ENCODE measurements at regions not wholly inside any gene's neighbourhood (a gene's known extent, or its start where the extent isn't known, plus 50 kb on each side); places are given as distances from the start of the nearest gene placed in this dataset.

GRCh38 chr9:105044518-105044917 is 116.6 kb upstream of the ABCA1 start:
- H4K91ac ChIP-seq (ENCODE audit: low read depth, low read length): no peak overlapping the region
- no peak overlapping the region for H2BK120ac ChIP-seq (ENCODE audit: insufficient read depth, low read length, poor library complexity)
- no peaks in the 10 kb centered on the region for H3K79me1 ChIP-seq (ENCODE audit: low read length)
- no peak overlapping the region for H2BK12ac ChIP-seq (ENCODE audit: low read length)
- no peak overlapping the region for H3K23ac ChIP-seq (ENCODE audit: low read length)
- H3K9me3 ChIP-seq (ENCODE audit: insufficient read depth, low read depth, low read length): no peaks in the 10 kb centered on the region
- no CpG with 5 or more reads among the region's 2 CpGs for WGBS (ENCODE audit: extremely low coverage, insufficient coverage, insufficient read length)
- no peak for DNase-seq
- H3K18ac ChIP-seq (ENCODE audit: low read length): no peak overlapping the region
- no peak overlapping the region for H3K4me2 ChIP-seq (ENCODE audit: low read length)
- no peak overlapping the region for H3K27ac ChIP-seq (ENCODE audit: low read depth, low read length)
- no peak overlapping the region for H2AK5ac ChIP-seq (ENCODE audit: low read length)
- H3K9ac ChIP-seq (ENCODE audit: low read length): no peak overlapping the region
- no peak overlapping the region for H3K4ac ChIP-seq (ENCODE audit: low read depth, low read length)
- H2BK5ac ChIP-seq (ENCODE audit: low read depth, low read length, poor library complexity): no peak overlapping the region
- H3K79me2 ChIP-seq (ENCODE audit: control insufficient read depth, insufficient read depth, low read length, poor library complexity): no peaks in the 10 kb centered on the region
- H3K14ac ChIP-seq (ENCODE audit: low read length): no peak overlapping the region
- no peaks in the 10 kb centered on the region for H3K4me1 ChIP-seq (ENCODE audit: control insufficient read depth in 1 of 2, insufficient read depth in 2 of 2, low read length in 2 of 2)
- no peak overlapping the region for H3K4me3 ChIP-seq (ENCODE audit: low read depth, low read length)
- no peak overlapping the region for H2AFZ ChIP-seq (ENCODE audit: insufficient read depth, low read length, poor library complexity)
- no peaks in the 10 kb centered on the region for H3K27me3 ChIP-seq (ENCODE audit: insufficient read depth, low read length)
- no peak overlapping the region for H4K8ac ChIP-seq (ENCODE audit: low read depth, low read length)
- no peak overlapping the region for H4K12ac ChIP-seq (ENCODE audit: low read depth, low read length)
- H3K36me3 ChIP-seq (ENCODE audit: control insufficient read depth in 1 of 2, insufficient read depth in 2 of 2, low read length in 2 of 2): no peaks in the 10 kb centered on the region

DNA sequence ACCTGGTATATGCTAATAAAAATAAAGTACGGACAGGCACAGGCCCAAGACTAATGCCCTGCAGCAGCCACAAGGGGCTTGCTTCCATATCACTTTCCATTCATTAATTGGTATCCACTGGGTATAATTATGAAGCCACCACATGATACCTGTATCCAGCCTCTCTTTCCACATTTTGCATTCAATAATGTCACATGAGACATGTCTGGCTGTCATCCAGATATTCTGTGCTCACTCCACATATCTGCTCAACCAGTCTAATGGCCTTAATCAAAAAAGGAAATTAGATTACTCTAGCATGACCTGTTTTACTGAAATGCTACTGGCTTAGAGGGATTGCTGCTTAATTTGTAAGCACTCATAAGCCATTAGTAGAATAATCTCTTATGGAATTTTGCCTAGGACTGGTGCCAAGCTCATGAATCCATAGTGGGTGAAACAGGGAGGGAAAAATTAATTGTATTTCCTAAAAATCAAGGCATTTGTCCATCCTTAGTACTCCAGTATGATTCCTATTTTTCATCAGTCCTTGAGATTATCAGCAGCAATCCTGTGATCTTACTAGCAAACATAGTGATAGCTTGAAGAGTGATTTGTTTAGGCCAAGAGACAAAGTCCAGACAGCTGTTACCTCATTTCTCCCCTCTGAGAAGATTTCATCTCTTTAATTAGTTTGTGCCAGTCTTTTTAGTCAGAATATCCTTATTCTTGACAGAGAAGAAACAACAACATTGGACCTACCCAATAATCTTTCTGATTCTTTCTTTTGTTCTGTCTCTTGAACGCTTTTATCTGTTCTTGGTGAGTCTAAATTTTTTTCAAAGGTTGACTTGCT is 119.2 kb upstream of the ABCA1 start:
- H3K79me1 ChIP-seq (ENCODE audit: low read length): no peaks in the 10 kb centered on the region
- H3K4me3 ChIP-seq (ENCODE audit: low read depth, low read length): no peak overlapping the region
- no peak overlapping the region for H4K8ac ChIP-seq (ENCODE audit: low read depth, low read length)
- no peak overlapping the region for H3K4me2 ChIP-seq (ENCODE audit: low read length)
- no peaks in the 10 kb centered on the region for H3K27me3 ChIP-seq (ENCODE audit: insufficient read depth, low read length)
- H3K18ac ChIP-seq (ENCODE audit: low read length): no peak overlapping the region
- H3K23ac ChIP-seq (ENCODE audit: low read length): no peak overlapping the region
- no peak overlapping the region for H2BK5ac ChIP-seq (ENCODE audit: low read depth, low read length, poor library complexity)
- no peak overlapping the region for H2AK5ac ChIP-seq (ENCODE audit: low read length)
- H2BK120ac ChIP-seq (ENCODE audit: insufficient read depth, low read length, poor library complexity): no peak overlapping the region
- no peak overlapping the region for H4K12ac ChIP-seq (ENCODE audit: low read depth, low read length)
- no peaks in the 10 kb centered on the region for H3K36me3 ChIP-seq (ENCODE audit: control insufficient read depth in 1 of 2, insufficient read depth in 2 of 2, low read length in 2 of 2)
- DNase-seq: no peak
- H3K79me2 ChIP-seq (ENCODE audit: control insufficient read depth, insufficient read depth, low read length, poor library complexity): no peaks in the 10 kb centered on the region
- H3K9me3 ChIP-seq (ENCODE audit: insufficient read depth, low read depth, low read length): no peaks in the 10 kb centered on the region
- H2BK12ac ChIP-seq (ENCODE audit: low read length): no peak overlapping the region
- H3K4ac ChIP-seq (ENCODE audit: low read depth, low read length): no peak overlapping the region
- H3K27ac ChIP-seq (ENCODE audit: low read depth, low read length): no peak overlapping the region
- H3K4me1 ChIP-seq (ENCODE audit: control insufficient read depth in 1 of 2, insufficient read depth in 2 of 2, low read length in 2 of 2): peaks cover 0 to 5% of the 10 kb centered on the region in 2 experiments
- H4K91ac ChIP-seq (ENCODE audit: low read depth, low read length): no peak overlapping the region
- H3K14ac ChIP-seq (ENCODE audit: low read length): no peak overlapping the region
- H3K9ac ChIP-seq (ENCODE audit: low read length): no peak overlapping the region
- H2AFZ ChIP-seq (ENCODE audit: insufficient read depth, low read length, poor library complexity): no peak overlapping the region
- no CpG with 5 or more reads among the region's 2 CpGs for WGBS (ENCODE audit: extremely low coverage, insufficient coverage, insufficient read length)

- H4K8ac ChIP-seq (ENCODE audit: low read depth, low read length): no peak overlapping the region
- no peak overlapping the region for H2BK12ac ChIP-seq (ENCODE audit: low read length)
- DNase-seq: no peak
- peaks cover 0 to 5% of the 10 kb centered on the region in 2 experiments for H3K4me1 ChIP-seq (ENCODE audit: control insufficient read depth in 1 of 2, insufficient read depth in 2 of 2, low read length in 2 of 2)
- H3K18ac ChIP-seq (ENCODE audit: low read length): no peak overlapping the region
- no peak overlapping the region for H2AK5ac ChIP-seq (ENCODE audit: low read length)
- H3K36me3 ChIP-seq (ENCODE audit: control insufficient read depth in 1 of 2, insufficient read depth in 2 of 2, low read length in 2 of 2): no peaks in the 10 kb centered on the region
- H3K4ac ChIP-seq (ENCODE audit: low read depth, low read length): no peak overlapping the region
- H3K4me3 ChIP-seq (ENCODE audit: low read depth, low read length): no peak overlapping the region
- H3K79me2 ChIP-seq (ENCODE audit: control insufficient read depth, insufficient read depth, low read length, poor library complexity): no peaks in the 10 kb centered on the region
- H3K9ac ChIP-seq (ENCODE audit: low read length): no peak overlapping the region
- H3K27ac ChIP-seq (ENCODE audit: low read depth, low read length): no peak overlapping the region
- no peak overlapping the region for H2AFZ ChIP-seq (ENCODE audit: insufficient read depth, low read length, poor library complexity)
- no peaks in the 10 kb centered on the region for H3K27me3 ChIP-seq (ENCODE audit: insufficient read depth, low read length)
- H3K9me3 ChIP-seq (ENCODE audit: insufficient read depth, low read depth, low read length): no peaks in the 10 kb centered on the region
- H3K23ac ChIP-seq (ENCODE audit: low read length): no peak overlapping the region
- H3K79me1 ChIP-seq (ENCODE audit: low read length): no peaks in the 10 kb centered on the region
- no peak overlapping the region for H4K12ac ChIP-seq (ENCODE audit: low read depth, low read length)
- no peak overlapping the region for H2BK5ac ChIP-seq (ENCODE audit: low read depth, low read length, poor library complexity)
- H3K14ac ChIP-seq (ENCODE audit: low read length): no peak overlapping the region
- no peak overlapping the region for H2BK120ac ChIP-seq (ENCODE audit: insufficient read depth, low read length, poor library complexity)
- H3K4me2 ChIP-seq (ENCODE audit: low read length): no peak overlapping the region
- WGBS (ENCODE audit: extremely low coverage, insufficient coverage, insufficient read length): no CpG with 5 or more reads among the region's 2 CpGs
- H4K91ac ChIP-seq (ENCODE audit: low read depth, low read length): no peak overlapping the region
Observed at GRCh38 chr9:105047742-105048041, 119.7 kb upstream of the ABCA1 start.

DNA sequence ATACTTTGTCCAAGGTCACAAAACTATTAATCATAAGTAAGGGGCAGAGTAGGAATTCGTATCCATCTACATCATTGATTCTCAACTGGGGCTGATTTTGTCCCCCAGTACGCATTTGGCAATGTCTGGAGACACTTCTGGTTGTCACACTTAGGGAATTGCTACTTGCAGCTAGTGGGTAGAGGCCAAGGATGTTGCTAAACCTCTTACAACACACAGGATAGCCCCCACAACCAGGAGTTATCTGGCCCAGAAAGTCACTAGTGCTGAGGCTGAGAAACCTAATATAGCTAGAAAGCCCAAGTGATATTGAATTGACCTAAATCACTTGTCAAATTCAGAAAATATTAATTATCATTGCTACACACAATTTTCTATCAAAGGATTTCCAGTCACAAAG is 120.4 kb upstream of the ABCA1 start:
- H4K12ac ChIP-seq (ENCODE audit: low read depth, low read length): no peak overlapping the region
- H2BK120ac ChIP-seq (ENCODE audit: insufficient read depth, low read length, poor library complexity): no peak overlapping the region
- no peaks in the 10 kb centered on the region for H3K27me3 ChIP-seq (ENCODE audit: insufficient read depth, low read length)
- no peak for DNase-seq
- H4K91ac ChIP-seq (ENCODE audit: low read depth, low read length): no peak overlapping the region
- H3K27ac ChIP-seq (ENCODE audit: low read depth, low read length): no peak overlapping the region
- no peak overlapping the region for H3K4me3 ChIP-seq (ENCODE audit: low read depth, low read length)
- H3K4ac ChIP-seq (ENCODE audit: low read depth, low read length): no peak overlapping the region
- no peak overlapping the region for H2AFZ ChIP-seq (ENCODE audit: insufficient read depth, low read length, poor library complexity)
- no peaks in the 10 kb centered on the region for H3K36me3 ChIP-seq (ENCODE audit: control insufficient read depth in 1 of 2, insufficient read depth in 2 of 2, low read length in 2 of 2)
- no peak overlapping the region for H3K18ac ChIP-seq (ENCODE audit: low read length)
- H4K8ac ChIP-seq (ENCODE audit: low read depth, low read length): no peak overlapping the region
- H3K23ac ChIP-seq (ENCODE audit: low read length): no peak overlapping the region
- no peaks in the 10 kb centered on the region for H3K9me3 ChIP-seq (ENCODE audit: insufficient read depth, low read depth, low read length)
- no peak overlapping the region for H2BK12ac ChIP-seq (ENCODE audit: low read length)
- H3K14ac ChIP-seq (ENCODE audit: low read length): no peak overlapping the region
- H3K9ac ChIP-seq (ENCODE audit: low read length): no peak overlapping the region
- no peaks in the 10 kb centered on the region for H3K79me1 ChIP-seq (ENCODE audit: low read length)
- no peak overlapping the region for H3K4me2 ChIP-seq (ENCODE audit: low read length)
- no CpG with 5 or more reads among the region's 2 CpGs for WGBS (ENCODE audit: extremely low coverage, insufficient coverage, insufficient read length)
- no peaks in the 10 kb centered on the region for H3K79me2 ChIP-seq (ENCODE audit: control insufficient read depth, insufficient read depth, low read length, poor library complexity)
- no peak overlapping the region for H2BK5ac ChIP-seq (ENCODE audit: low read depth, low read length, poor library complexity)
- peaks cover 0 to 5% of the 10 kb centered on the region in 2 experiments for H3K4me1 ChIP-seq (ENCODE audit: control insufficient read depth in 1 of 2, insufficient read depth in 2 of 2, low read length in 2 of 2)
- no peak overlapping the region for H2AK5ac ChIP-seq (ENCODE audit: low read length)
